ENCODE measurements at regions not wholly inside any gene's neighbourhood (a gene's known extent, or its start where the extent isn't known, plus 50 kb on each side); places are given as distances from the start of the nearest gene placed in this dataset.
"Not testable (repeated sequence)": the region's sequence is repeated elsewhere in the genome, so short reads cannot be mapped to it uniquely, and the experiment has no call there.

DNA sequence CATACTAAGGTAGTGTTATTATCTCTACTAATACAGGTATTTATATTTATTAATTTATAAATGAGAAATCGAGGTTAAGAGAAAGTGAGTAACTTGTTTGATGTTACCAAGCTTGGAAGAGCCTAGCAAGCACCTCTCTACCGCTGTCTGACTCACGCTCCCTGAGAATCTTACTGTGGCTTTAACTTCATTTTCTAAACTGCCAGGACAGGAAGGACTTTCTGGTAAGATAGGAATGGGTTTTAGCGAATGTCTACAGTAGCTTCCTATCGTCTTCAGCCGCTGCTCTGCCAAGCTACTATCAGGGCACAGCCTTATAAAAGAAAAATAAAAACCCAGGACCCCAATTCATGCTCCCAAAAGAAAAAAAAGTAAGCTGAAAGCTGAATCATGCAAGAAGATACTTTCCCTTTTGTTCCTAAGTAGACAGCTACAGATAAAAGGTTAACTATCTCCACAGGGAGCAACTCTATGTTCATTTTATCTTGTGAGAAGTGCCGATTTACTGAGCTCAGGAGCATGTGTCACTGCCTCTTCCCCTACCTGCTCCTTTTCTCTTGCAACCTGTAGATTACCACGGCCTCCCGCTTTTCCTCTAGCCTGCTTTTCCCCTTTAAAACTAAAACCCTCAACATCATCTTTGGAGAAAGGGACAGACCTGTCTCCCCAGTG lies 60.2 kb downstream of the THNSL1 start:
- no peak for DNase-seq (ENCODE audit: low read depth)

DNA sequence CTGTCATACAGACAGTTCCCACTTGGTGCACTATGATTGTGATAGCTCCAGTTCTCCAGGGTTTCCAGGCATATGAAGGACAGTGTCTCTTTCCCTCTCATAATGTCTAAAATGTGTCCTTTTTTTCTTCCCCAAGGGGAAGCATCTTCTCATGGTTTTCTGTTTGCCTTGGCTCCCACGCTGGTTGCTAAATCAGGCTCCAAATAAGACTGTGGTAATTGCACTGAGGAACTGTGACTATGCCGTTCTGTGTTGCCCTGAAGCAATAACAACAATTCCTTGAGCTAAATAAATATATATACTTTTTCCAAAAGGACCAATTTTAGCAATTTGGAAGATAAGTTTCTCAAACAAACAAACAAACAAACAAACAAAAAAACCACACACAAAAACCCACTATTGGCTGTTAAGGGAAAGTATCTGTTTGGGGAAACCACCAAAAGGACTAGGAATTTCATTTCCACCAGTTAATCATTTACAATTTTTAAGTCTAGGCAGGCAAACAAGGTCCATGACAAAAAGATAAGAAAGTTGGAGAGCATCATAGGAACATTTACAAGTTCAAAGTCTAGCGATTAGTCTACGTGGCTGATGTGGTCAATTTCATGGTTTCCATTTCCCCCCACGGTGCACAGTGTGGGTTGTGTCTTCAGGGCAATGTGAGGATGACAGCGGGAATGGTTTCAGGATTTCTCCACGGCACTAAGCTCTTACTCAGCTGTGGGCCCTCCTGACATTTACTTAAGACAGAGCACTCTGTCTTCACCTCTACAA lies 62.4 kb downstream of the THNSL1 start:
- DNase-seq (ENCODE audit: low read depth), result no peak

DNA sequence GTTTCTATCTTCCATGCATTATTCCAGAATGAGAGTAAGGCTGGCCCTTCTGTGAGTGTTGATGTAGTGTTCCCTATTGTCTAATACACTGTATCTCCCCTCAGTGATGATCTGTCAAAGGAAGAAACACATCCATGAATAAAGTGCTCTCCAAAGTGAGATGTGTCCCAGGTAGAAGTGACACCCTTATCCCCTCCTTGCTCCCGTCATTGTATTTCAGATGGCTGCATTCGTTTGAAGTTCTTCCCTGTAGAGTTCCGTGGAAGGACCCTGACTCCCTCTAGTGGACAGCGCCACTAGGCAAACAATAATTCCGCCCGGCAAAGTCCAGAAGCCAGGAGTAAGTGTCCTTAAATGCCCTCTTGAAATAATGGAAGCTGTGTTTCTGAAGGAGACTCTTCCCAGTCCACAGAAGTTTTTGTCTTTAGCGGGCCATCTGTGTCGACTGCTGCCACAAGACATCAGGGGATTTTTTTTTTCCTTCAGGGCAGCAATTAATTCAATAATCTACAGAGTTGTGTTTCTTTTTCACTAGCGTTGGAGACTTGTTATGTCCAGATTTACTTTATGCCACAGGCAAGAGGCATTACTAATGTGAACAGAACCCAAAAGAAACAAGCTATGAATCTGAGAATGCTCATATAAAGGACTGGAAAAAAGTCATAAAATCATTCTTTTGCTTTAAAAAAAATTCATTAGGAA lies 64.6 kb downstream of the THNSL1 start:
- peak; percentile 59 for DNase-seq (ENCODE audit: low read depth)

DNA sequence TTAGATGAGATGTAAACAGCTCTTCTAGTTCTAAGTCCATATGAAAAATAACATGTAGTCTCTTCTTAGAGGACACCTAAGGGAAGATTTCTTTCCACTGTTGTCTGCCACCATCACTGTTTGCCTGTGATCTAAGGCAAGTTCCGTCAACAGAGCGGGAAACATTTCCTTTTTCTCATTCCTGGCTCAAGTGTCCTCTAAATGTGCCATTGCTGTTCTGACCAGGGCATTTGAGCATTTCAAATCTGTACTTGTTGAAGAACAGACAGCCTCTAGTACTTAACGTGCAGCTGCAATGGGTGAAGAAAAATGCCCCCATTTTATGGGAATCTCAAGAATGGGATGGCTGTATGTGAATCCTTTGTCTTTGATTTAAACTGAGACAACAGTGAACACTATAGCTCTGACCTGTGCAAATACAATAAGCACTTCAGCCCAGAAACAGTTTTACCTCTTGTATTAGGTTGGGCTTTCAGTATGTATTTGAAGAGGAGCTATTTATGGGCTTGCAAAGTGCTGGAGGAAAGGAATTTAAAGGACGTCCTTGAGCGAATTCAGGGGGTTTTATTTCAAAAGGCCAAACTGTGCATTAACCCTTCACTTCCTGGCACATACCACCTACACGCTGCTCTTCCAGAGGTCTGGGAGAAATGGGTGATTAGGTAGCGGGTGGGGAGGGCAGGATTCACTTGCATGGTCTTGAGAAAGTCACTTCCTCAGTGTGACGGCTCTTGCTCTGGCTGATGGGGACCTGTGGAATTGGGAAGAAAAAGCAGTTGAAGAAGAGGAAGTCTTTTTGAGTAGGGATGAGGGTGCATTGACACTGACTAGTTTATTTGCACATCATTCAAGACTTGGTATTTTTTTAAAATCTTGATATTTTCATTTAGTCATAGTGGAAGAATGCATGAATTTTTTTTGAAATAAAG lies 66.1 kb downstream of the THNSL1 start:
- no peak for DNase-seq (ENCODE audit: low read depth)

DNA sequence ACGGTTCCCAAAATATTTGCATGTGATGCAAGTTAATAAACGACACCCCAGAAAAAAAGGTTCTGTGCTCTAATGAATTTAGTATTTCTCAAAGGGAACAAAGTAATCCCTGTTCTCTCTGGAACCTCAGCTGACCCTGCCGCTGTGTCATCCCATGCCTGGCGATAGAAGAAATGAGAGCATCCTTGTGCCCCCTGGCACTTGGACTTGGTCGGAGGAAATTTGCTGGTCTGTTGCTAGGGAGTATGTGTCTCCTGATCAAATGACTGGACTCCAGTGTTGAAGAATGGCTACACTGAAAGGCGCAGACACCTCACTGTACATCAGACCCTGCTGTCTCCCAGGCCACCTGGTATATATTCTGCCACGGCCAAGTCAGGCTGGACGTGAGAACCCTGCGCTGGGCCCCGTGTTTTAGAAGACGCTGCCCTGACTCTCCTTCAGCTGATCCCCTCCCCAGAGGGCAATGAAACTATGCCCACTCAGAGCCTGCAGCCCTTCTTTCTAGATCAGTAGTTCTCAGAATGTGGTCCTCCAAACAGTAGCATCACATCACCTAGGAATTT lies 67.2 kb downstream of the THNSL1 start:
- DNase-seq (ENCODE audit: low read depth), result no peak

DNA sequence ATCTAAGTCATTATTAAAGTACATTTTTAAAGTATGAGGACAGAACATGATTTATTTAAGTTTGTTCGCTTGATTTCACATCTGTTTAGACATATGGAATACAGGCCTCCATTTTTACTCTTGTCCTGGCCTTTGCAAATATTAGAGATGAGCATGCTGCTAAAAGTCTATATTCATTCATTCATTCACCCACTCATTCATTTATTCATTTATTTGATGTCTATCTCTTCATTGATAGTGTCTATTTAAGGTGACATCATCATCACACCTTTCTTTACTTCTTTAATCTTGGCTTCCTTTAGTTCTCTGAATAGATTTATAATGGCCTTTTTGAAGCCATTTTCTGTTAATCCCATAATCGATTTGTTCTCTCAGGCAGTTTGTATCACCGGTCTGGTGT lies 68.0 kb downstream of the THNSL1 start:
- no peak for DNase-seq (ENCODE audit: low read depth)

DNA sequence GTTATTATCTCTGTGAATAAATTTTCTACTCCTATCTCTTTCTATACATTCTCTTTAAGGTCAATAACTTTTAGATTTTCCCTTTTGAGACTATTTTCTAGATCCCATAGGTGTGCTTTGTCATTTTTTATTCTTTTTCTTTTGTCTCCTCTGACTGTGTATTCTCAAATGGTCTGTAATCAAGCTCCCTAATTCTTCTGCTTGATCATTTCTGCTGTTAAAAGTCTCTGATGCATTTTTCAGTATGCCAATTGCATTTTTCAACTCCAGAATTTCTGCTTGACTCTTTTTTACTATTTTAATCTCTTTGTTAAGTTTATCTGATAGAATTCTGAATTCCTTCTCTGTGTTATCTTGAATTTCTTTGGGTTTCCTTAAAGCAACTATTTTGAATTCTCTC lies 78.2 kb downstream of the THNSL1 start:
- no peak for DNase-seq (ENCODE audit: low read depth)

DNA sequence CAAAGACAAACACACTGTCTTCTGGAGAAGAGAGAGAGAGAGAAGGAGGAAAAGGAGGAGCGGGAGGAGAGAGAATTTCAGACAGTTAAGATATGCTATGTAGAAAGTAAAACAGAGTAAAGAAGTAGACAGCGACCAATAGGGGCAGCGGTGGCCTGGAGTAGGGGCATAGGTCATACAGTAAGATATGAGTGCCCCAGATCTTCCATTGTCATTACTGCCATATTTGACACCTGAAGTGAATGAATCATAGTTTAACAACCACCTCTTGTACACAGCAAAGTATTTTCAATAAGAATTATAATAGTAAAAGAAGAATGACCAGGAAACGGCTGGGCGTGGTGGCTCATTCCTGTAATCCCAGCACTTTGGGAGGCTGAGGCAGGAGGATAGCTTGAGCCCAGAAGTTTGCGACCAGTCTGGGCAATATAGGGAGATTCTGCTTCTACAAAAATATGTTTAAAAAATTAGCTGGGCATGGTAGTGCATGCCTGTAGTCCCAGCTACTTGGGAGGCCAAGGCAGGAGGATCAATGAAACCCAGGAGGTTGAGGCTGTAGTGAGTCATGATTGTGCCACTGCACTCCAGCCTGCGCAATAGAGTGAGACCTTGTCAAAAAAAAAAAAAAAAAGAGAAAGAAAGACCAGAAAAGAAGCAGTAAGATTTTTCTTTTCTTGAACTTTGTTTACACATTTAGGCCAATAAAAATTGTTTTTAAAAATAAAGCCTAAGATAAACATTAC lies 77.0 kb upstream of the GPR158 start:
- no peak for DNase-seq (ENCODE audit: low read depth)

DNA sequence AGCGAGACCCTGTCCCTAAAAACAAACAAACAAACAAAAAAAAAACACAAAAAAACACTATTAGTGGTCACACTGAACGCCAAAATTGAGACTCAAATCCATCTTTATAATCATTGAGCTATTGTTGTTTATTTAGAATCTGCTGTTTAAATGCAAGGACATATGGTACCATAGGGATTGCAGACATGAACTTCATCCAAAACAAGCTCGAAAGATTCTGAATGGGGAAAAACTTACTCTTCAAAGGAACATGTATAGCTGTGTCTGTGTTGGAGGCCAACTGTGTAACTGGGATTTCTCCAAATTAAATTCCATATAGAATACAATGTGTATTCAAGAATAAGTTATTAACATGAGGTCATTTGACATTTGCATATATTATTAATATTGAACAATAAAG lies 74.7 kb upstream of the GPR158 start:
- DNase-seq (ENCODE audit: low read depth), result no peak

DNA sequence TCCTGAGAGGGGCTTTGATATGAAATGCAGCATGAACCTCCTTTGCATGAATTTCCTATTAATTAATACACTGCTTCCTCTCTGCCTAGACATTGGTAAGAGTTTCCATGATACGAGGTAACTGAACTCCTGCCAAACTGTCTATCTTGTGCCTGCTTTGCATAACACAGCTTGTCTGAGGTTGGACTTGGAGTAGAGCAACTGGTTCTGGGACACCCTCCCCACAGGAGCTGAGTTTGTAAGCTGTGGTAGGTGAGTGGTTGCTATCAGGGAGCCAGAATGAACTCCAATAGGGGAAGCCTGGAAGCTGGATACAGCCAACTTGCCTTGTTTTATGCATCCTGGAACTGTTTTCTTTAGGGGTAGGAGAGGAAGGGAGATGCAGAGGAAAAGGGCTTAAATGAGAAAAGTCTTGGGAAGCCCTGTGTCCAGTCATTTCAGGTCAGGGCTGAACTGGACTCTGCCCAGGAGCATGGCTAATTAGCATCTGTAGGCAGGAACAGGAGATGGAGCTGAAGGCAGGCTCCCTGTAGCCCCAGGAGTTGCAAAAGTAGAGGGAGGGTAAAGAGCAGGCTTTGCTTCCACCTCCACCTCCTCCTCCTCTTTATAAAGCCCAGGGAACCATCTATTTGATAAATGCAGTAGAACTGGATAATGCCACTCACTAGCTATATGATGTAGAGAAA lies 73.2 kb upstream of the GPR158 start:
- no peak for DNase-seq (ENCODE audit: low read depth)

DNA sequence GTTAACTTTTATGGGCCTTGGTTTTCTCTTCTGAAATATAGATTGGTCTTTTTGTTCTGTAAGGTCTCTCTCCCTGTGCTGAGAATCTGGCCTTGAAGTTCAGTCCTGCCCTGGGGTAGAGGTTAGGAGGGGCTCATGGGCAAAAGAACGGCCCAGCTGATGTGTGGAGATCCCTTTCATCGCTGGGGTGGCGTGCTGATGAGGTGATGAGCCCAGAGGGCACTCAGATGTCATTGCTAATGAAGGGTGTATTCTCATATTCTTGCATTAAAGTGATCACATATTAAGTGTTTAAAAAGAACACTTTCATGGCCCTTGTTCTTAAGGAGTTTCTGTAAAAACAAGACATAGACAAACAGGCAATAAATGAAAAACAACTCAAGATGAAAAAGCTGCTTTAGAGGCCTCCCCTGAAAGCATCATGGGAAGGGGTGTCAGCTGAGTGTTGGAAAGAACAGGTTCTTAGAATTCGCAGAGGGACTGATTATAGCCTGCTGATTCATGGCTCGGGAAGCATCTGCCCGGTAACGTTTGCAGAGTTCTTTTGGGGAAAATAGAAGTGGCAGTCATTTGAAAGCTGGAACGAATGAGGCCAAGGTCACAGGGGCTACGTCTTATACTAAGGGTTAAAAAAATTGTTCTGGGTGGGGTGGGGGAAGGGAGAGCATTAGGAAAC lies 72.5 kb upstream of the GPR158 start:
- no peak for DNase-seq (ENCODE audit: low read depth)

DNA sequence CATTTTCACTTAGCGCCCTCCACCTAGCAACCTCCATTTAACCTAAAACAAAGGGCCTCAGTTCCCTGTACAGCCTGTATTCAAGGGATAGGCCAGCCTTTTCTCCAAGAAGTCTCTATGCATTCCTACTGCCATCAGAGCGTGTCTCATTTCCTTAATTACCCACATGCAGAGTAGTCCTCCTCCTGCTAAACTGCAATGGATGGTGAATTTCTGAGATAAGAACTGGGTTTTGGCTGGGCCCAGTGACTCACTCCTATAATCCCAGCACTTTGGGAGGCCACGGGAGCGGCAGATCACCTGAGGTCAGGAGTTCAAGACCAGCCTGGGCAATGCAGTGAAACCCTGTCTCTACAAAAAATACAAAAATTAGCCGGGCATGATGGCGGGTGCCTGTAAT lies 71.1 kb upstream of the GPR158 start:
- no peak for DNase-seq (ENCODE audit: low read depth)

DNA sequence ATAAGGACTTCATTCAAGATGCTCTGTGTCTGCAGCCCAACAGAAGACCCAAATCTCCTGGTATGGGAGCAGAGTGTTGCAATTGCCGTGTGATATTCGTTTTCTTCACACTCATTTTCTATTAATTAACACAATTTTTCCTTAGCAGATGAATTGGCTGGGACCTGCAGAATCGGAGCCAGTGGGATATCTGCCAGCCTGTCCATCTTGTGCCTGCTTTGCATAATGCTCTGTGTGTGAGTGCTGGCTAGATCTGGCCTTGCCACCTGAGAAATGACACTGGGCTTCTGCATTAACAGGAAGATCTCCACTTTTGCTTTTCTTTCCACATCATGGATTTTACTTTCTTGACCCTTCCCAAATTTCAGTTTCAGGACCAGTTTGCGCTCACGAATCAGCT lies 70.4 kb upstream of the GPR158 start:
- no peak for DNase-seq (ENCODE audit: low read depth)

DNA sequence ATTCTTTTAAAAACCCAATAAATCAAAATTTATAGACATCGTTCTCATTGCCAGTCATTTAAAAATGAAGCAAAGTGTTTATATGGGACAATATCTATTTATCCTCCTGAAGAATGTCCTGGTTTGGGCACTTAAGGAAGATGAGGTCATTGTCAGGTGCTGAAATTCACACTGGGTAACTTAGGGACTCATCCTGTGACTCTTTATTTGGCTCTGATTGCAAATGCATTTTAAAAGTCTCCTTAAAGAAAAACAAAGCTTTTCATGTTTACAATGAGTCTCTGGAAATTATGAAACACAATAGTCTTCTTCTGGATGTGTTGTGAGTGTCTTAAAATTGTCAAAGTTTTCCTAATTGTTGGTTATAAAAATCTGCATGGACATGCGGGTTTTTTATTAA lies 69.5 kb upstream of the GPR158 start:
- DNase-seq (ENCODE audit: low read depth), result no peak

DNA sequence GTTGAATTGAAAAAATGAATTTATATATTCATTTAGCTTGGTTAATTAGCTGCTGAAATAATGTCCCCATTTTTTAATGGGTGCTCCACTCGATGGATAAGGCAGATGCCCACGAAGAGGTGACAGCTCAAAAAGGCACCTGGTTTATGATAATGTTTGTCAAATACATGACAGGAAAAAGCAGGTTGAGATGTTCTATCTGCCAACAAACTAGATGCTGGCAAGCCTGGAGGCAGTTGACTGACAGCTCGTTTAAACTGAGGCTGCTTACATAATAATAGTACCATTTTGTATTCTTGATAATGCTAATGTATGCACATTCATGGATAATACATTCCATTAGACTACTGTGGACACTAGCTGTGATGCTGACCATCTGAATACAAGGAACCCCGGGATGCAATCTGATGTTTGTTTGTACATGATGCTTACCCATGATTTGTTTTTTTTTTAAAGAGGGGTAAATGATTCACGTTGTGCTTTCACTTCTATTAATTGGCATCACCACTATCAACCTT lies 69.0 kb upstream of the GPR158 start:
- DNase-seq (ENCODE audit: low read depth), result no peak

DNA sequence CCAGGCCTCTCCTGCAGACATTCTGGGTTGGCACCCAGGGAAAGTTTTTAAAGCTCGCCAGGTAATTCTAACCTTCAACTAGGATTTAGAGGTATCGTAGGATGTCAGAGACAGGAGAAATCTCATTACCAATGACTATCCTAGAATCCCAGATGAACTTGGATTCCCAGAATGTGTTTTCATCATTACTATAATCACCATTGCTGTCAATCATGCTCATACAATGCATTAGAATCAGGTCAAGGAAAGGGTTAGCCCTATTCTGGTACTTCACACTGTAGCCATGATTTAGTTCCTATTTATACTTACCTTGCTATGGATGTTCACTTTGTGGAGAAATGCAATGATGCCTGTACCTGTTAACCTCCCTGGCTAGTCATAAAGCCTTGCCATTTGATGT lies 67.0 kb upstream of the GPR158 start:
- no peak for DNase-seq (ENCODE audit: low read depth)

DNA sequence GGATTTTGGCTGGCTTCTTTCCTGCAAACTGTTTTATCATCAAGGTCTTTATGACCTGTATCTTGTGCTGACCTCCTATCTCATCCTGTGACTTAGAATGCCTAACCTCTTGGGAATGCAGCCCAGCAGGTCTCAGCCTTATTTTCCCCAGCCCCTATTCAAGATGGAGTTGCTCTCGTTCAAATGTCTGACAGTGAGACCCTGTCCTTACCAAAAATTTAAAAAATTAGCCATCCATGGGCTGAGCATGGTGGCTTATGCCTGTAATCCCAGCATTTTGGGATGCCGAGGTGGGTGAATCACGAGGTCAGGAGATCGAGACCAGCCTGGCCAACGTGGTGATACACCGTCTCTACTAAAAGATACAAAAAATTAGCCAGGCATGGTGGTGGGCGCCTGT lies 64.9 kb upstream of the GPR158 start:
- not testable (repeated sequence) for DNase-seq (ENCODE audit: low read depth)

DNA sequence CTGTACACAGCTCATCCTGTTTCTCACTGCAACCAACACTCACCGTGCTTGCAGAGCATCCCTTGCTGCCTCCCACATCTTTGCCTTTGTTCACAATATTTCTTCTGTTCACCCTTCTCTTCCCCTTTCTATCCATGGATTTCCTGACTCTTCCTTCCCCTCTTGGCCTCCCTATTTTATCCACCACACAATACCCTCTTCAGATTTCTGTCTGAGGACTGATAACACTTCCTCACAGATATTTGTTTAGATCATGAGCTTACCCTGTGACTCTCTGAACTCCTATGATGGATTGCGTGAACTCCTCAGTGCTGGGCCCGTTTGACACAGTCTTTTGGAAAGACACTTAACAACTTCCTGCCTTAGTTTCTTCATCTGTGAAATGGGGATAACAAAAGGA lies 62.8 kb upstream of the GPR158 start:
- no peak for DNase-seq (ENCODE audit: low read depth)

DNA sequence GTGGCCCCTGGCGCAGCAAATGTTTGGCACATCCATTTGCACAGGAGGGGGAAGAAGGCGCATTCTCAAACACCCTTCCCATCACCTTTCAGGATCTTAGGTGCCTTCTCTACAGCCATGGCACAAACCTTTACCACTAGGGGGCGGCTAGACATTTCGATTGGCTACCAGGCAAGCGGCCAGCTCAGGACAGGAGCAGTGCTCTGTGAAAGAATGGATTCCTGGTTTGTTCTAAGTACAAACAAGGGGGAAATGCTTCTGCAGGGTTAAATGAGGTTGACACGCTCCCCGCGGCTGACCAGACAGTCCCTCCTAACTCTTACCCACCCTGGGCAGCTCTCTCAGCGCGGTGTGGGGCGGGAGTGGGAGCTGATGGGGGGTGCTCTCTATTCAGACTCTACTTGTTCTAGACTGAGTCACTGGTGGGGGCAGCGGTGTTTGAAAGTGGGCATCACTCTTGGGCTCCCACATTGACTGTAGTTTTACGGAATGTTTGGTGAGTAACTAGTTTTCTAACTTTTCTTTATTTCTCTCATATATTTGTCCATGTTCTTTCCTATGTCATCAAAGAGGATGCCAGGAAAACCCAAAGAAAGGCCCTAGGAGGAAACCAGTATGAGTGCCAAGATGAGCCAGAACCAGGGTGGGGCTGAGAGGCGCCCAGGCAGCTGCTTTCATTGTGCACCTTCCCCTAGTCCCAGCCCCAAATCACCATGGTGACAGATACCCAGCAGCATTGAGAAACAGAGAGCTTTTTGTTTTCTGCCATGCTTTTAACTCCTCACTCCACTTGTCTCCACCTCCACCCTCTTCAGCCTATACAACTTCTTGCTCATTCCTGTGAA lies 61.4 kb upstream of the GPR158 start:
- DNase-seq (ENCODE audit: low read depth), result peak; percentile 11
